ENCODE measurements at regions not wholly inside any gene's neighbourhood (a gene's known extent, or its start where the extent isn't known, plus 50 kb on each side); places are given as distances from the start of the nearest gene placed in this dataset.

DNA sequence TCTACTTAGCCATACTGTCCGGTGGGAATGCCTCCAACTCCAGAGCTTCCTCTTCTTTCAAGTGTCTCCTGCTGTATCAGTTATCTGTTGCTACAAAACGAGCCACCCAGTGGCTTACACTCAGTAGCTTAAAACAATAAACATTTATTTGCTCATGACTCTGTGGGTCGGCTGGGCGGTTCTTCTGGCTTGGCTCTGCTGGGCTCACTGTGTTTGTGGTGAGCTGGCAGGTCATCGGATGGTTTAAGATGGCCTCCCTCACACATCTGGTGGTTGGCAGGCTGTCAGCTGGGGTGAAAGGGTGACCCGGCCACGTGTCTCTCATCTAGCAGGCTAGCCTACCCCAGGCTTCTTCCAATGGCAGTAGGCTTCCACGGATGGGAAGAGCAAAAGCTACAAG lies 122.4 kb upstream of the SLC1A4 start:
- TF ChIP-seq, protein P1, sequence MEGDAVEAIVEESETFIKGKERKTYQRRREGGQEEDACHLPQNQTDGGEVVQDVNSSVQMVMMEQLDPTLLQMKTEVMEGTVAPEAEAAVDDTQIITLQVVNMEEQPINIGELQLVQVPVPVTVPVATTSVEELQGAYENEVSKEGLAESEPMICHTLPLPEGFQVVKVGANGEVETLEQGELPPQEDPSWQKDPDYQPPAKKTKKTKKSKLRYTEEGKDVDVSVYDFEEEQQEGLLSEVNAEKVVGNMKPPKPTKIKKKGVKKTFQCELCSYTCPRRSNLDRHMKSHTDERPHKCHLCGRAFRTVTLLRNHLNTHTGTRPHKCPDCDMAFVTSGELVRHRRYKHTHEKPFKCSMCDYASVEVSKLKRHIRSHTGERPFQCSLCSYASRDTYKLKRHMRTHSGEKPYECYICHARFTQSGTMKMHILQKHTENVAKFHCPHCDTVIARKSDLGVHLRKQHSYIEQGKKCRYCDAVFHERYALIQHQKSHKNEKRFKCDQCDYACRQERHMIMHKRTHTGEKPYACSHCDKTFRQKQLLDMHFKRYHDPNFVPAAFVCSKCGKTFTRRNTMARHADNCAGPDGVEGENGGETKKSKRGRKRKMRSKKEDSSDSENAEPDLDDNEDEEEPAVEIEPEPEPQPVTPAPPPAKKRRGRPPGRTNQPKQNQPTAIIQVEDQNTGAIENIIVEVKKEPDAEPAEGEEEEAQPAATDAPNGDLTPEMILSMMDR (IDR thresholded peaks at IDR 0.05) = no peak
- TF ChIP-seq POLR2A (IDR thresholded peaks at IDR 0.05) = no peak
